Body of pancreas (tissue), 4 donors: ENCODE measurements at regions not wholly inside any gene's neighbourhood (a gene's known extent, or its start where the extent isn't known, plus 50 kb on each side); places are given as distances from the start of the nearest gene placed in this dataset.

Experiments used
- ATAC-seq: fragments of 150-250 bp; one replicate; pipeline ENCODE4 v1.9.1; 2016
- DNase-seq, 4 donors: peaks; one replicate each; pipeline ENCODE4 v3.0.0-alpha.2; 2019
- H3K27ac ChIP-seq, 4 donors: fragments of 200-600 bp; sonication (generic); 1 replicate in 3 of 4; 2 replicates in 1 of 4; pipeline versions ENCODE4 v1.5.1 to v1.6.1; 2016 to 2019; ENCODE audit warnings: mild to moderate bottlenecking in 1 of 4, mixed read lengths in 1 of 4, moderate library complexity in 1 of 4
- H3K27me3 ChIP-seq, 2 donors: fragments of 200-600 bp; sonication (generic); one replicate each; pipeline ENCODE4 v1.6.0; 2016; ENCODE audit warnings: mild to moderate bottlenecking in 1 of 2
- H3K36me3 ChIP-seq, 2 donors: fragments of 200-600 bp; sonication (generic); replicated peaks in 1 of 2; 2 replicates each; pipeline ENCODE4 v1.5.1; 2016; ENCODE audit warnings: low read depth in 2 of 2; ENCODE audit not compliant: insufficient read depth in 1 of 2
- H3K4me1 ChIP-seq: fragments of 200-600 bp; sonication (generic); one replicate; pipeline ENCODE4 v1.6.0; 2016
- H3K4me3 ChIP-seq, 2 donors: fragments of 200-600 bp; sonication (generic); 1 replicate in 1 of 2; 2 replicates in 1 of 2; pipeline ENCODE4 v1.5.1; 2016 to 2019
- H3K9me3 ChIP-seq, 3 donors: fragments of 200-600 bp; sonication (generic); 1 replicate in 2 of 3; 2 replicates in 1 of 3; pipeline ENCODE4 v1.5.1; 2016
- CTCF ChIP-seq, 7 experiments: fragments of 450-650 bp in 4 of 7; fragments of 200-600 bp in 3 of 7; sonication (generic) in 3 of 7; IDR thresholded peaks; one replicate each; pipeline ENCODE4 v1.5.1; 2016 to 2019; ENCODE audit warnings: antibody characterized with exemption in 7 of 7
- POLR2A ChIP-seq, 3 donors: fragments of 450-650 bp; IDR thresholded peaks; one replicate each; pipeline ENCODE4 v1.6.1; 2016; ENCODE audit warnings: antibody characterized with exemption in 3 of 3, mild to moderate bottlenecking in 2 of 3
- WGBS, 2 donors: methylation state at CpG; one replicate each; pipeline ENCODE4 v1.1.5; 2017; 5-methylcytosine and 5-hydroxymethylcytosine counted together
- intact Hi-C: fragments of 100-400 bp; cut with DNase I; formaldehyde crosslinking; loops from one replicate; pipeline ENCODE4 v1.15.1; 2023

- H3K4me1 ChIP-seq: no peaks in the 10 kb centered on the region
- no peaks in the 10 kb centered on the region for H3K9me3 ChIP-seq
- no peak overlapping the region for H3K4me3 ChIP-seq
- intact Hi-C loops: no loop called here
- H3K27me3 ChIP-seq: no peaks in the 10 kb centered on the region
- no peaks in the 10 kb centered on the region for H3K36me3 ChIP-seq
- ATAC-seq (no peak), DNase-seq (no peak)
- WGBS, 2 donors: 84% methylated on average over 4 of the region's 4 CpGs
- TF ChIP-seq POLR2A (IDR thresholded peaks at IDR 0.05) (no peak), CTCF (IDR thresholded peaks at IDR 0.05) (no peak)
- H3K27ac ChIP-seq: no peak overlapping the region
Observed at GRCh38 chr14:27013678-27014077, 415.8 kb upstream of the NOVA1 start.

GRCh38 chr14:27015065-27015464 is 417.2 kb upstream of the NOVA1 start:
- intact Hi-C loops: no loop called here
- TF ChIP-seq CTCF (IDR thresholded peaks at IDR 0.05) (no peak), POLR2A (IDR thresholded peaks at IDR 0.05) (no peak)
- no peak for ATAC-seq

GRCh38 chr14:27025648-27026047 is 427.8 kb upstream of the NOVA1 start:
- no peak for ATAC-seq

More at GRCh38 chr14:27015065-27015464, 417.2 kb upstream of the NOVA1 start:
- Histone ChIP-seq H3K27ac (no peak overlapping the region), H3K27me3 (no peaks in the 10 kb centered on the region), H3K4me3 (no peak overlapping the region), H3K9me3 (no peaks in the 10 kb centered on the region), H3K4me1 (no peaks in the 10 kb centered on the region), H3K36me3 (no peaks in the 10 kb centered on the region)
- DNase-seq: no peak
- WGBS, 2 donors: 55 to 61% methylated on average over 1 of the region's 1 CpG

GRCh38 chr14:27026097-27026496 is 428.3 kb upstream of the NOVA1 start:
- no peak overlapping the region for H3K4me3 ChIP-seq
- no peak for DNase-seq
- no peaks in the 10 kb centered on the region for H3K4me1 ChIP-seq
- no peak for ATAC-seq
- intact Hi-C loops: no loop called here
- no peaks in the 10 kb centered on the region for H3K27me3 ChIP-seq
- TF ChIP-seq POLR2A (IDR thresholded peaks at IDR 0.05) (no peak), CTCF (IDR thresholded peaks at IDR 0.05) (no peak)
- no peaks in the 10 kb centered on the region for H3K36me3 ChIP-seq
- WGBS, 2 donors: 60 to 64% methylated on average over 3 of the region's 3 CpGs
- no peaks in the 10 kb centered on the region for H3K9me3 ChIP-seq
- no peak overlapping the region for H3K27ac ChIP-seq

More at GRCh38 chr14:27025648-27026047, 427.8 kb upstream of the NOVA1 start:
- Histone ChIP-seq H3K27ac (no peak overlapping the region), H3K4me3 (no peak overlapping the region), H3K9me3 (no peaks in the 10 kb centered on the region), H3K4me1 (no peaks in the 10 kb centered on the region), H3K27me3 (no peaks in the 10 kb centered on the region), H3K36me3 (no peaks in the 10 kb centered on the region)
- no peak for DNase-seq
- 86 to 100% methylated on average over 1 of the region's 1 CpG for WGBS, 2 donors
- intact Hi-C loops: no loop called here
- TF ChIP-seq POLR2A (IDR thresholded peaks at IDR 0.05) (no peak), CTCF (IDR thresholded peaks at IDR 0.05) (no peak)

GRCh38 chr14:27040552-27040951 is 442.7 kb upstream of the NOVA1 start:
- TF ChIP-seq POLR2A (IDR thresholded peaks at IDR 0.05): no peak
- TF ChIP-seq CTCF (IDR thresholded peaks at IDR 0.05): no peak

More at GRCh38 chr14:27040552-27040951, 442.7 kb upstream of the NOVA1 start:
- intact Hi-C loops: no loop called here
- no peak for DNase-seq
- WGBS, 2 donors: 9 to 21% methylated on average over 2 of the region's 2 CpGs
- Histone ChIP-seq H3K9me3 (no peaks in the 10 kb centered on the region), H3K36me3 (no peaks in the 10 kb centered on the region), H3K4me3 (no peak overlapping the region), H3K27me3 (no peaks in the 10 kb centered on the region), H3K4me1 (no peaks in the 10 kb centered on the region), H3K27ac (no peak overlapping the region)
- peak; percentile 47 for ATAC-seq
